H1 (cell line): ENCODE measurements at regions not wholly inside any gene's neighbourhood (a gene's known extent, or its start where the extent isn't known, plus 50 kb on each side); places are given as distances from the start of the nearest gene placed in this dataset.

ENCODE experiments used
- CHD2 ChIP-seq: IDR thresholded peaks from 2 replicates; pipeline ENCODE4 v1.6.1; 2012; ENCODE audit warnings: low read length, improper control_type of control experiment
- EP300 ChIP-seq, 2 experiments: IDR thresholded peaks; 1 replicate in 1 of 2; 2 replicates in 1 of 2; pipeline ENCODE4 v1.6.1; 2011 to 2012; ENCODE audit warnings: low read depth in 2 of 2, low read length in 2 of 2, mild to moderate bottlenecking in 2 of 2, borderline replicate concordance in 1 of 2, inconsistent platforms in 1 of 2, moderate library complexity in 1 of 2
- GTF2F1 ChIP-seq: IDR thresholded peaks from 2 replicates; pipeline ENCODE4 v1.6.1; 2012; ENCODE audit warnings: low read depth, low read length, improper control_type of control experiment, borderline replicate concordance
- HDAC2 ChIP-seq, 2 experiments: fragments of 300-600 bp in 1 of 2; sonication (generic) in 1 of 2; IDR thresholded peaks; 2 replicates each; pipeline ENCODE4 v1.6.1; 2011 to 2012; ENCODE audit warnings: low read depth in 2 of 2, low read length in 2 of 2, mild to moderate bottlenecking in 2 of 2, moderate library complexity in 2 of 2, borderline replicate concordance in 1 of 2, inconsistent platforms in 1 of 2
- JUND ChIP-seq: IDR thresholded peaks from 2 replicates; pipeline ENCODE4 v1.6.1; 2011; ENCODE audit warnings: mild to moderate bottlenecking, improper control_type of control experiment, low read length
- MAFK ChIP-seq: IDR thresholded peaks from 2 replicates; pipeline ENCODE4 v1.6.1; 2012; ENCODE audit warnings: low read depth, mild to moderate bottlenecking, improper control_type of control experiment, low read length
- NRF1 ChIP-seq: IDR thresholded peaks from 2 replicates; pipeline ENCODE4 v1.6.1; 2011; ENCODE audit warnings: mild to moderate bottlenecking, low read depth, low read length, improper control_type of control experiment
- POLR2A ChIP-seq, 2 experiments: IDR thresholded peaks; 1 replicate in 1 of 2; 2 replicates in 1 of 2; pipeline ENCODE4 v1.6.1; 2011; ENCODE audit warnings: low read depth in 2 of 2, low read length in 2 of 2, mild to moderate bottlenecking in 2 of 2; ENCODE audit errors: control extremely low read depth in 1 of 2
- RAD21 ChIP-seq, 2 experiments: IDR thresholded peaks in 1 of 2; conservative IDR thresholded peaks in 1 of 2; 2 replicates each; pipeline ENCODE4 v1.6.1; 2011; ENCODE audit warnings: low read depth in 2 of 2, low read length in 2 of 2, improper control_type of control experiment in 1 of 2, inconsistent platforms in 1 of 2, mild to moderate bottlenecking in 1 of 2, moderate library complexity in 1 of 2
- RNF2 ChIP-seq: fragments of 200-900, 300-1000 bp; sonication (generic); IDR thresholded peaks from 2 replicates; pipeline ENCODE4 v1.7.1; 2016; ENCODE audit warnings: borderline replicate concordance, low read depth, mild to moderate bottlenecking, antibody characterized with exemption, low read length; ENCODE audit not compliant: poor library complexity, severe bottlenecking; ENCODE audit errors: missing control alignments
- SIN3A ChIP-seq, 2 experiments: IDR thresholded peaks in 1 of 2; conservative IDR thresholded peaks in 1 of 2; 2 replicates each; pipeline ENCODE4 v1.6.1; 2011 to 2012; ENCODE audit warnings: low read length in 2 of 2, improper control_type of control experiment in 1 of 2, low read depth in 1 of 2, mild to moderate bottlenecking in 1 of 2
- ZNF274 ChIP-seq: IDR thresholded peaks from 2 replicates; pipeline ENCODE4 v1.7.0; 2012; ENCODE audit warnings: low read length, borderline replicate concordance; ENCODE audit errors: extremely low read depth
- TF ChIP-seq, protein P1 (sequence below), 3 experiments: IDR thresholded peaks; 1 replicate in 2 of 3; 2 replicates in 1 of 3; pipeline versions ENCODE4 v1.5.1 to v1.6.1; 2011; ENCODE audit warnings: low read length in 3 of 3, mild to moderate bottlenecking in 3 of 3, inconsistent platforms in 2 of 3, low read depth in 1 of 3, moderate library complexity in 1 of 3; ENCODE audit not compliant: insufficient read depth in 1 of 3; ENCODE audit errors: control extremely low read depth in 1 of 3

DNA sequence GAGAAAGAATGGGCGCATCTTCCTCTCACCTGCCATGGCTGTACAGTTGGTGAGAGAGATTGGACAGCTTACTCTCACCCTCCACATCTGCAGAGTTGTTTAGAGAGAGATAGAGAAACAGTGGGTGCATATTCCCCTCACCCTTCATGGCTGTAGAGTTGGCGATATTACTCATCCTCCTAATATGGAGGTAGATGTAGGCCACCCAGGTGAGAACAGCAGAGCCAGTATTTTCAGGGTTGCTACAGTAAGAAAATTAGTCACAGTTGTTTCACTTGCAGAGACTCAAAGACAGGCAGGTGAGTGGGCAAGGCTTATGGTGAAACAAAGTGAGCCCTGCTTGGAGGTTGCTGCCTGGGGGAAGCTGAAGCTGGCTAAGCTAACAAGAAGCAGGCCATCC lies 65.0 kb upstream of the PFKP start:
- TF ChIP-seq SIN3A (conservative IDR thresholded peaks at IDR 0.05 in 1 of 2, IDR thresholded peaks at IDR 0.05 in 1 of 2; ENCODE audit: low read depth in 1 of 2, low read length in 2 of 2) (no peak), ZNF274 (no peak), JUND (no peak), POLR2A (IDR thresholded peaks at IDR 0.05; ENCODE audit: control extremely low read depth in 1 of 2, low read depth in 2 of 2, low read length in 2 of 2) (no peak), NRF1 (no peak), RNF2 (no peak), HDAC2 (IDR thresholded peaks at IDR 0.05; ENCODE audit: borderline replicate concordance in 1 of 2, low read depth in 2 of 2, low read length in 2 of 2) (no peak), GTF2F1 (no peak), MAFK (no peak), RAD21 (IDR thresholded peaks at IDR 0.05 in 1 of 2, conservative IDR thresholded peaks at IDR 0.05 in 1 of 2; ENCODE audit: low read depth in 2 of 2, low read length in 2 of 2) (no peak), CHD2 (no peak), EP300 (IDR thresholded peaks at IDR 0.05; ENCODE audit: borderline replicate concordance in 1 of 2, low read depth in 2 of 2, low read length in 2 of 2) (no peak)
- TF ChIP-seq, protein P1, sequence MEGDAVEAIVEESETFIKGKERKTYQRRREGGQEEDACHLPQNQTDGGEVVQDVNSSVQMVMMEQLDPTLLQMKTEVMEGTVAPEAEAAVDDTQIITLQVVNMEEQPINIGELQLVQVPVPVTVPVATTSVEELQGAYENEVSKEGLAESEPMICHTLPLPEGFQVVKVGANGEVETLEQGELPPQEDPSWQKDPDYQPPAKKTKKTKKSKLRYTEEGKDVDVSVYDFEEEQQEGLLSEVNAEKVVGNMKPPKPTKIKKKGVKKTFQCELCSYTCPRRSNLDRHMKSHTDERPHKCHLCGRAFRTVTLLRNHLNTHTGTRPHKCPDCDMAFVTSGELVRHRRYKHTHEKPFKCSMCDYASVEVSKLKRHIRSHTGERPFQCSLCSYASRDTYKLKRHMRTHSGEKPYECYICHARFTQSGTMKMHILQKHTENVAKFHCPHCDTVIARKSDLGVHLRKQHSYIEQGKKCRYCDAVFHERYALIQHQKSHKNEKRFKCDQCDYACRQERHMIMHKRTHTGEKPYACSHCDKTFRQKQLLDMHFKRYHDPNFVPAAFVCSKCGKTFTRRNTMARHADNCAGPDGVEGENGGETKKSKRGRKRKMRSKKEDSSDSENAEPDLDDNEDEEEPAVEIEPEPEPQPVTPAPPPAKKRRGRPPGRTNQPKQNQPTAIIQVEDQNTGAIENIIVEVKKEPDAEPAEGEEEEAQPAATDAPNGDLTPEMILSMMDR (IDR thresholded peaks at IDR 0.05; ENCODE audit: control extremely low read depth in 1 of 3, insufficient read depth in 1 of 3, low read depth in 1 of 3, low read length in 3 of 3) = no peak
